Loucy (cell line): ENCODE measurements at regions not wholly inside any gene's neighbourhood (a gene's known extent, or its start where the extent isn't known, plus 50 kb on each side); places are given as distances from the start of the nearest gene placed in this dataset.

Source experiments
- EZH2phosphoT487 ChIP-seq: fragments of 200-600 bp; IDR thresholded peaks from 2 replicates; pipeline ENCODE4 v1.6.1; 2018; ENCODE audit warnings: antibody characterized with exemption, mild to moderate bottlenecking, moderate library complexity, borderline replicate concordance
- TF ChIP-seq, protein P1 (sequence below): fragments of 200-600 bp; sonication (generic); conservative IDR thresholded peaks from 2 replicates; pipeline ENCODE4 v1.5.1; 2014; ENCODE audit warnings: mild to moderate bottlenecking, antibody characterized with exemption, low read length

DNA sequence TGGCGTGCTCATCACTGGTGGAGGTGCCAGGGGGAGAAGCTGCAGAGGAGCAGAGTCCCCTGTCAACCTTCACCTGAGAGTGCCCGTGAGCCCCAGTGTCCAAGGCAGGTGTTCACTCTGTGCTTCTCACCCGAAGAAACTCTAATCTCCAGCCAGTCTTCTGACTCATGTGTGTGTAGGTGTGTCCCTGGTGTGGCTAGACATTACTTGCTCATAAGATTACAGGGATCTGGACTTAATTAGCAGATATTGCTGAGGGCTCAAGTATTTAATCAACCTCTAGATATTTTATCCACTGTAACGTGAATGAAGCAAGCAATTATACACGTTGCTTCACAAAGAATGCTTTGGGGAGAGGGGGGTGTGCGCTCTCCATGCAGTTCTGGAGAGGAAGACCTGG is 72.5 kb downstream of the MED10 start:
- TF ChIP-seq, protein P1, sequence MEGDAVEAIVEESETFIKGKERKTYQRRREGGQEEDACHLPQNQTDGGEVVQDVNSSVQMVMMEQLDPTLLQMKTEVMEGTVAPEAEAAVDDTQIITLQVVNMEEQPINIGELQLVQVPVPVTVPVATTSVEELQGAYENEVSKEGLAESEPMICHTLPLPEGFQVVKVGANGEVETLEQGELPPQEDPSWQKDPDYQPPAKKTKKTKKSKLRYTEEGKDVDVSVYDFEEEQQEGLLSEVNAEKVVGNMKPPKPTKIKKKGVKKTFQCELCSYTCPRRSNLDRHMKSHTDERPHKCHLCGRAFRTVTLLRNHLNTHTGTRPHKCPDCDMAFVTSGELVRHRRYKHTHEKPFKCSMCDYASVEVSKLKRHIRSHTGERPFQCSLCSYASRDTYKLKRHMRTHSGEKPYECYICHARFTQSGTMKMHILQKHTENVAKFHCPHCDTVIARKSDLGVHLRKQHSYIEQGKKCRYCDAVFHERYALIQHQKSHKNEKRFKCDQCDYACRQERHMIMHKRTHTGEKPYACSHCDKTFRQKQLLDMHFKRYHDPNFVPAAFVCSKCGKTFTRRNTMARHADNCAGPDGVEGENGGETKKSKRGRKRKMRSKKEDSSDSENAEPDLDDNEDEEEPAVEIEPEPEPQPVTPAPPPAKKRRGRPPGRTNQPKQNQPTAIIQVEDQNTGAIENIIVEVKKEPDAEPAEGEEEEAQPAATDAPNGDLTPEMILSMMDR = no peak
- no peak for TF ChIP-seq EZH2phosphoT487
